Effector memory CD4-positive, alpha-beta T cell (primary cell): ENCODE measurements at regions not wholly inside any gene's neighbourhood (a gene's known extent, or its start where the extent isn't known, plus 50 kb on each side); places are given as distances from the start of the nearest gene placed in this dataset.

Source experiments
- DNase-seq, 3 donors: peaks; one replicate each; pipeline ENCODE4 v3.0.0-alpha.2; 2020
- H3K27ac ChIP-seq: 2 replicates; pipeline ENCODE4 v1.7.0; 2013; ENCODE audit warnings: mild to moderate bottlenecking, low read length, moderate library complexity; ENCODE audit not compliant: insufficient read depth, poor library complexity, severe bottlenecking
- H3K27me3 ChIP-seq: replicated peaks from 2 replicates; pipeline ENCODE4 v1.7.0; 2013; ENCODE audit warnings: mild to moderate bottlenecking, low read length; ENCODE audit not compliant: insufficient read depth, control insufficient read depth, poor library complexity, severe bottlenecking
- H3K36me3 ChIP-seq: 2 replicates; pipeline ENCODE4 v1.7.0; 2013; ENCODE audit warnings: mild to moderate bottlenecking, low read length, moderate library complexity; ENCODE audit not compliant: control insufficient read depth, insufficient read depth
- H3K4me1 ChIP-seq: 2 replicates; pipeline ENCODE4 v1.7.0; 2013; ENCODE audit warnings: low read length, mild to moderate bottlenecking; ENCODE audit not compliant: control insufficient read depth, insufficient read depth, poor library complexity, severe bottlenecking
- H3K4me3 ChIP-seq: 2 replicates; pipeline ENCODE4 v1.7.0; 2013; ENCODE audit warnings: low read length, low read depth, mild to moderate bottlenecking; ENCODE audit not compliant: insufficient read depth, poor library complexity, severe bottlenecking
- H3K9me3 ChIP-seq: 2 replicates; pipeline ENCODE4 v1.7.0; 2013; ENCODE audit warnings: mild to moderate bottlenecking, low read length, moderate library complexity; ENCODE audit not compliant: control insufficient read depth

DNA sequence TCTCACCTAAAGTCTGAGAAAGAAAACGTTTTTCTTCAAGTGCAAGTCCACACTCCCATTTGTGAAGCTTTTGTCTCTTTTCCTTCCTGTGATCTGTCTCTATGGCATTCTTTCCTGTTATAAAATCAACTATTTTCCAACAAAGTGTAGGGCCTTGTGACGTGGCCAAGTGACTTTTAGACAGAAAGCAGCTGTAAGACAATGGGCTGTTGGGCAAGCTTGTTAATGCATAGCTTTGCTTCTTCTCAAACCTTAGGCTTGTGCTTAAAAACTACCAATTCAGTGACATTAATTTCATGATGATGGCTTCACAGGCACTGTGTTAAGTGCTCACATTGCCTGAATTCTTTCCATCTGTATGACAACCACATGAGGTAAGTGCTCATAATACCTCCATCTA, 83.5 kb downstream of the VCY1B start:
- Histone ChIP-seq H3K27ac (no peak overlapping the region), H3K27me3 (no peaks in the 10 kb centered on the region), H3K4me3 (no peak overlapping the region), H3K9me3 (no peaks in the 10 kb centered on the region), H3K36me3 (no peaks in the 10 kb centered on the region), H3K4me1 (no peaks in the 10 kb centered on the region)
- DNase-seq, result no peak

DNA sequence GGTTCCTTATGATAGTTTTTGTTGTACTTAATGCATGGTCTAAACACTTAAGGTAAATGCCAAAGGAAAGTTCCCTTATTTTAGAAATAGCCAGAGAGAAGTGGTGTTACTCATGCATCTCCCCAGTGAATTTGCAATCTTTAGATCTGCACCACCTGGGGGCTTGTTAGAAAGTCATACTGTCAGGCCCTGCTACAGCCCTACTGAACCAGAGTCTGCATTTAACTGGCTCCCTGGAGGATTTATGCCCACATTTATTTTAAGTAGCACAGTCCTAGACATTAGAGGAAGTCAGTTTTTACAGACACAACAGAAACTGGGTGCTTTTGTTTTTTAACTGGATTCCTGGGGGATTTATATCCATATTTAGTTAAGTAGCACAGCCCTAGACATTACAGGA, 89.6 kb downstream of the VCY1B start:
- Histone ChIP-seq H3K36me3 (no peaks in the 10 kb centered on the region), H3K27me3 (no peaks in the 10 kb centered on the region), H3K27ac (no peak overlapping the region), H3K4me1 (no peaks in the 10 kb centered on the region), H3K4me3 (no peak overlapping the region), H3K9me3 (no peaks in the 10 kb centered on the region)
- DNase-seq, result no peak

DNA sequence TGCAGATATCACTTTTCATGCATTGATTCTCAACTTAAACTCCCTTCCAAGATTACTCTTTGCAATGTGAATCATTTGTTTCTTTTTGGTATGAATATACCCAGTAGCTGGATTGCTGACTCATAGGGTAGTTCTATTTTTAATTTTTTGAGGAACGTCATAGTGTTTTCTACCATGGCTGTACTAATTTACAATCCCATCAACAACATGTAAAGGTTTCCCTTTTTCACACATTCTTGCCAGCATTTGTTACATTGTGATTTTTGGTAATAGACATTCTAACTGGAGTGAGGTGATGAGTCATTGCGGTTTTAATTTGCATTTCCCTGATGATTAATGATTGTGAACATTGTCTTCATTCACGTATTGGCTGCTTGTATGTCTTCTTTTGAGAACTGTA, 126.7 kb downstream of the VCY1B start:
- Histone ChIP-seq H3K36me3 (no peaks in the 10 kb centered on the region), H3K27me3 (no peaks in the 10 kb centered on the region), H3K9me3 (no peaks in the 10 kb centered on the region), H3K4me3 (no peak overlapping the region), H3K4me1 (no peaks in the 10 kb centered on the region), H3K27ac (no peak overlapping the region)
- no peak for DNase-seq

DNA sequence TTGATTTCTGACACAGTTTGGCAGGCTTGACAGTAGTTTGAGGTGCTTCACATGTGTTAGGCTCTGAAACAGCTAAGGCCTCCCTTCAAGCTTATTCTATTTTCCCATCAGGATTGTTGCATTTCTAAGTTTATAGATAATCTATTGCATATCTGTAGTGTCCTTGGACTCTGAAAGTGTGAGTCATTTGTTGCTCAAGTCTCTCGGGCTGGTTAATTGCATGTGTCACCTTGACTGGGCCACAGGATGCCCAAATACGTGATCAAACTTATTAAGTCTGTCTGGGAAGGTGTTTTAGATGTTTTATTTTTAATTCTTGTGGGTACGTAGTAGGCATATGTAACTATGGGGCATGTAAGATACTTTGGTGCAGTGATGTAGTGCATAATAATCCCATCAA, 166.0 kb downstream of the VCY1B start:
- DNase-seq, result no peak
- Histone ChIP-seq H3K9me3 (no peaks in the 10 kb centered on the region), H3K4me1 (no peaks in the 10 kb centered on the region), H3K36me3 (no peaks in the 10 kb centered on the region), H3K27ac (no peak overlapping the region), H3K27me3 (no peaks in the 10 kb centered on the region), H3K4me3 (no peak overlapping the region)

DNA sequence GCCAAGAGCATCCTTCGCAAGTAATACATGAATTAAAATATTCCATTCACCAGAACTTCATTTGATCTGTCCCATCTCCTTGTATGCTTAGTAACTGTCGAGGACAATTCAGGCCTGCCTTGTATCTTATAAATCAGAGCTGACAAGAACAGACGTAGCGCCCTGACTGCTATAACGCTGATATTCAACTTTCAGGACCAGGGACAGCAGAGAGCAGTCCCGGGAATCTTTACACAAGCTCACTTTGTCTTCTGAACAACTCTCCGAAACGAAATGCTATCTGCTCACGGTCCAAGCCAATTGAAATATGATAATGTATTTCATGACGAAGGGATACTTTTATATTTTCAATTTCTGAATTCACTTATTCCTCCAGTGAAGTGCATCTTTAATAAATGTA, 175.7 kb downstream of the VCY1B start:
- no peaks in the 10 kb centered on the region for H3K27me3 ChIP-seq
- H3K27ac ChIP-seq, result no peak overlapping the region
- no peaks in the 10 kb centered on the region for H3K4me1 ChIP-seq
- no peaks in the 10 kb centered on the region for H3K36me3 ChIP-seq
- DNase-seq, result no peak
- no peak overlapping the region for H3K4me3 ChIP-seq
- no peaks in the 10 kb centered on the region for H3K9me3 ChIP-seq

DNA sequence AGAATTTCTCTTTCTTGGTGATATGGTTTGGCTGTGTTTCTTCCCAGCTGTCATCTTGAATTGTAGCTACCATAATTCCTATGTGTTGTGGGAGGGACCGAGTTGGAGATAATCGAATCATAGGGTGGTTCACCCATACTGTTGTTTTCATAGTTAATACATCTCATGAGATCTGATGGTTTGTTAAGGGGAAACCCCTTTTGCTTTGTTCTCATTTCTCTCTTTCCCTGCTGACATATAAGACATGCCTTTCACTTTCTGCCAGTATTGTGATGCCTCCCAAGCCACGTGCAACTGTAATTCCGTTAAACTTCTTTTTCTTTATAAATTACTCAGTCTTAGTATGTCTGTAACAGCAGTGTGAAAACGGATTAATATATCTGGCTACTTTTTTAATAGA, 179.0 kb downstream of the VCY1B start:
- H3K36me3 ChIP-seq, result no peaks in the 10 kb centered on the region
- no peaks in the 10 kb centered on the region for H3K27me3 ChIP-seq
- H3K4me3 ChIP-seq, result no peak overlapping the region
- no peaks in the 10 kb centered on the region for H3K9me3 ChIP-seq
- no peak for DNase-seq
- H3K4me1 ChIP-seq, result no peaks in the 10 kb centered on the region
- no peak overlapping the region for H3K27ac ChIP-seq

DNA sequence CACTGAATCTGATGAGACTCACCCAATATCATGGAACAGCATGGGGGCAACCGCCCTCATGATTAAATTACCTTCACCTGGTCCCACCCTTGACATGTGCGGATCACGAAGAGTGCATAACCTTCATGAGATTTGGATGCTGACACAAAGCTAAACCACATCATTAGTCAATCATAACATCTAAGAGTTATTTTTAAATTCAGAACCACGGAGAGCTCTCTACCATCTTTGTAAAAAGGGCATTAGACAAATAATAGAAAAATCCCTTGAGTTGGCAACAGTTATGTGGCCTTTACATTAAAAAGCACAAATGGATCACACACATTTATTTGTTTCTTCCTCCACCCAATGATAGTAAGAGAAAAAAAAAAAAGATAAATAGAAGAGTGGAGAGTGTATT, 182.2 kb downstream of the VCY1B start:
- no peak for DNase-seq
- Histone ChIP-seq H3K27me3 (no peaks in the 10 kb centered on the region), H3K36me3 (no peaks in the 10 kb centered on the region), H3K27ac (no peak overlapping the region), H3K4me3 (no peak overlapping the region), H3K9me3 (no peaks in the 10 kb centered on the region), H3K4me1 (no peaks in the 10 kb centered on the region)

DNA sequence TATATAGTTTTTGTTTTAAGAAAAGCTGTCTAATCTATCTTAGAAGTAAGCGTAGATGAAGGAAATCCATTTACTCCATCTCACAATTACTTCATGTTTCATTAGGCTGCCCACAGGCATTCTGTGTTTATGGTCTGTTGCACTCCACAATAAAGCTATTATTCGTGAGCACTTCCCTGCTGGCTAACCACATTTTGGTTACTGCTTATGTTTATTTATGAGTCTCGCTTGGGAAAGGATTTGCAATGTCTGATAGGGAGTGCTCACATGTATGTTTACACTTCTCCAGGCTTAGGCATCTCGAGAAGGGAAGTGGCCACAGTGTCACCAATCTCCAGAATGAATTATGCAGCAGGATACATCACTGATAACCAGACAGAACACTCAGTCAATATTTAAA, 190.9 kb downstream of the VCY1B start:
- Histone ChIP-seq H3K27me3 (no peaks in the 10 kb centered on the region), H3K27ac (no peak overlapping the region), H3K4me3 (no peak overlapping the region), H3K4me1 (no peaks in the 10 kb centered on the region), H3K9me3 (no peaks in the 10 kb centered on the region), H3K36me3 (no peaks in the 10 kb centered on the region)
- no peak for DNase-seq

DNA sequence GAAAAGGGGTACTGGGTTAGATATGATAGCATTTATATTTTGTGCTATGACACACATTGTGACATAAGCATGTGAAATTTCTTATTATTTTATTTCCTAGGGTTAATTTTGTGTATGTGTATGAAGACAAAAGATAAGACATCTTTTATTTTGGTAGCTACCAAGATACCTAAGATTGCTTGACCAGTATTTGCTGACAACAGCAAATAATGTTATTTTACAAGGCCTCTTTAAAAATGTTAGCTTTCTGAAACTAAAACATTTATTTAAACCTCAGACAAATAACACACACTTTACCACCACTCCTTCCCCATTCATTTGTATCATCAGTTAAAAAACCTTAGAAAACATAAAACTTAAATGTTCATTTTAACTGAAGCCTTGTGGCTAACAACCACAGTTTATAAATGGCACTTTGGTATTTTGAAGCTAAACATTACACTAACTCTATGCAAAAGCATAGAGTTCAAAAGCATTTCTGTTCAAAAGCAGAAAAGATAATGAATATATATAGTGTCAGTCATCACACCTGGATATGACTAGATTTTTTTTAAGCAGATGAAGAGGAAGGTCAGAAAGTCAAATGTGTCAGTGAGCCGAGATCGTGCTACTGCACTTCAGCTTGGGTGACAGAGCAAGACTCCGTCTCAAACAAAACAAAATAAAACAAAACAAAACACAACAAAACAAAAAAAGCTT, 193.0 kb downstream of the VCY1B start:
- Histone ChIP-seq H3K9me3 (no peaks in the 10 kb centered on the region), H3K36me3 (no peaks in the 10 kb centered on the region), H3K4me3 (no peak overlapping the region), H3K27ac (no peak overlapping the region), H3K4me1 (no peaks in the 10 kb centered on the region), H3K27me3 (no peaks in the 10 kb centered on the region)
- DNase-seq, result no peak

DNA sequence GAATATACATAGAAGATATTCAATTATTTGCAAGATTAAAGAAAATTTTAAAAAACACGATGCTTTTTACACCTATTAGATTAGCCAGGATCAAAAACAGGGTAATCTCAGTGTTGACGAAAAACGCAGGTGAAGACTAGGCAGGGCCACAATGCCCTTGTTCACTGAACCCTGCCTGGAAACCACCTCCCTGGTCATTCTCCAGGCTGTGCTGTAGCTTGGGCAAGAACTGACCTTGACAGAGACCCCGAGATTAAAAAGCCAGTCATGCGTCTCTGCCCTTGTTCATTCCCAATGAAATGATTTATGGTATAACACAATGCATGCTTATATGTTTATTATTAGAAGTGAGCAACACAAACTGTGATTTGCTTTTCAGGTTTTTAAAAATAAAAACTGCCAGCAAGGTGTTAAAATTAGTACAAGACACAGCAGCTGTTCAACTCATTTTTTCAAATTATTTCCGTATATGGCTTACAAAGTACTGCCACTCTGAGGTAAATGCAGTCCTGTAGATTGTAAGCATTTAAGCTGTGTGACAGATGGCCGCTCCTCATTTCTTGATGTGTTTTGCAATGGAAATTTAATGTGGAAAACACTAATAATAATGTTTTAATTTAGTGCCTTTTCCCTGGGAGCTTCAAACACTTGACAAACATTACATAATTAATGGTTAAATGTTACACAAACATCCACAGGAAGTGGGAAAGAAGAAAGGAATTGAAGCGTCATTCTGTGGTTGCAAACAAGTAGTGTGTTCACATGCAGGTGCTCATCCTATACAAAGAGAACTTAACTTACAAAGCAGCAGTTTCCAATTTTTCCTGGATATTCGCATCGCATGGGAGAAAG, 200.2 kb downstream of the VCY1B start:
- H3K27me3 ChIP-seq, result no peaks in the 10 kb centered on the region
- H3K9me3 ChIP-seq, result no peaks in the 10 kb centered on the region
- no peak overlapping the region for H3K4me3 ChIP-seq
- no peaks in the 10 kb centered on the region for H3K4me1 ChIP-seq
- no peaks in the 10 kb centered on the region for H3K36me3 ChIP-seq
- DNase-seq, result no peak
- no peak overlapping the region for H3K27ac ChIP-seq
